ENCODE measurements at regions not wholly inside any gene's neighbourhood (a gene's known extent, or its start where the extent isn't known, plus 50 kb on each side); places are given as distances from the start of the nearest gene placed in this dataset.

DNA sequence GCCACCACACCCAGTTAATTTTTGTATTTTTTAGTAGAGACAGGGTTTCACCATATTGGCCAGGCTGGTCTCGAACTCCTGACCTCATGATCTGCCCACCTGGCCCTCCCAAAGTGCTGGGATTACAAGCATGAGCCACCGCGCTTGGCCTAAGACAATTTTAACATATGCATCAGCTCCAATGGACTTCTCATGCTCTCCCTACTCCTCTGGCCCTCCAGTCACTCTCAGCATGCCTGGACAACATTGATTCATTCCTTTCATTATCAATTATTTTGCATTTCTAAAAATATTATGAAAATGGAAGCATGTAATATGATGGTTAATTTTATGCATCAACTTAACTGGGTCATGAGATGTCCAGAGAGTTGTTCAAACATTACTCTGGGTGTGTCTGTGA, 469.1 kb upstream of the TMEM132C start:
- TF ChIP-seq EZH2phosphoT487 (IDR thresholded peaks at IDR 0.05; ENCODE audit: insufficient read depth, low read depth), result no peak
- TF ChIP-seq EZH2 (IDR thresholded peaks at IDR 0.05; ENCODE audit: insufficient read depth, poor library complexity, severe bottlenecking), result no peak

All from GM23248 (cell line).